HEK293 (cell line): ENCODE measurements at regions not wholly inside any gene's neighbourhood (a gene's known extent, or its start where the extent isn't known, plus 50 kb on each side); places are given as distances from the start of the nearest gene placed in this dataset.

ENCODE experiments used
- CTCF ChIA-PET: fragments of 350-600 bp; formaldehyde crosslinking; extraction: SDS; loops from one replicate; lab custom pipeline; 2021; ENCODE audit warnings: antibody characterized with exemption; lab: Yijun Ruan, JAX
- POLR2A ChIA-PET: fragments of 300-600 bp; formaldehyde crosslinking; extraction: SDS; loops from one replicate; lab custom pipeline; 2020; ENCODE audit warnings: antibody characterized with exemption, inconsistent platforms; lab: Yijun Ruan, JAX
- H3K27ac ChIP-seq: fragments of 200-500 bp; sonication (Bioruptor generic); 2 replicates; pipeline ENCODE4 v1.5.1; 2014; ENCODE audit warnings: low read depth, low read length, control low read depth, inconsistent platforms; ENCODE audit errors: extremely low read depth
- H3K36me3 ChIP-seq, 2 experiments: fragments of 200-500 bp in 1 of 2; sonication (Bioruptor generic) in 1 of 2; 1 replicate in 1 of 2; 2 replicates in 1 of 2; pipeline ENCODE4 v1.5.1; 2014 to 2017; ENCODE audit warnings: inconsistent platforms in 2 of 2, low read length in 2 of 2; ENCODE audit not compliant: control insufficient read depth in 2 of 2, insufficient read depth in 1 of 2
- H3K4me1 ChIP-seq: fragments of 200-500 bp; sonication (Bioruptor generic); 2 replicates; pipeline ENCODE4 v1.5.1; 2014; ENCODE audit warnings: mild to moderate bottlenecking, low read length, inconsistent platforms; ENCODE audit not compliant: control insufficient read depth, insufficient read depth
- H3K4me3 ChIP-seq: 2 replicates; pipeline ENCODE4 v1.5.1; 2011; ENCODE audit warnings: low read depth, mild to moderate bottlenecking, control low read depth, low read length, moderate library complexity
- H3K9me3 ChIP-seq: fragments of 200-500 bp; sonication (Bioruptor generic); 2 replicates; pipeline ENCODE4 v1.5.1; 2014; ENCODE audit warnings: low read depth, low read length, inconsistent platforms; ENCODE audit not compliant: control insufficient read depth, insufficient read depth
- EGR2 ChIP-seq: fragments of 450-650 bp; formaldehyde crosslinking; IDR thresholded peaks from 2 replicates; pipeline ENCODE4 v1.5.1; 2016; ENCODE audit warnings: low read depth, missing biosample characterization, missing genetic modification characterization
- KLF1 ChIP-seq: fragments of 450-650 bp; formaldehyde crosslinking; IDR thresholded peaks from 2 replicates; pipeline ENCODE4 v1.5.1; 2016; ENCODE audit warnings: missing biosample characterization, missing genetic modification characterization
- OVOL3 ChIP-seq: fragments of 450-650 bp; formaldehyde crosslinking; IDR thresholded peaks from 2 replicates; pipeline ENCODE4 v1.5.1; 2016; ENCODE audit warnings: missing biosample characterization, missing genetic modification characterization
- SP2 ChIP-seq: fragments of 450-650 bp; formaldehyde crosslinking; IDR thresholded peaks from 2 replicates; pipeline ENCODE4 v1.5.1; 2016; ENCODE audit warnings: missing biosample characterization, missing genetic modification characterization
- ZFP41 ChIP-seq: fragments of 450-650 bp; formaldehyde crosslinking; IDR thresholded peaks from 2 replicates; pipeline ENCODE4 v1.5.1; 2016; ENCODE audit warnings: missing biosample characterization, missing genetic modification characterization, borderline replicate concordance
- ZIC2 ChIP-seq: fragments of 450-650 bp; formaldehyde crosslinking; IDR thresholded peaks from 2 replicates; pipeline ENCODE4 v1.5.1; 2016; ENCODE audit warnings: missing biosample characterization, missing genetic modification characterization
- ZNF140 ChIP-seq: fragments of 450-650 bp; formaldehyde crosslinking; IDR thresholded peaks from 2 replicates; pipeline ENCODE4 v1.5.1; 2016; ENCODE audit warnings: missing biosample characterization, missing genetic modification characterization
- ZNF169 ChIP-seq: fragments of 450-650 bp; formaldehyde crosslinking; IDR thresholded peaks from 2 replicates; pipeline ENCODE4 v1.5.1; 2016; ENCODE audit warnings: missing biosample characterization, missing genetic modification characterization
- ZNF184 ChIP-seq: fragments of 450-650 bp; IDR thresholded peaks from 2 replicates; pipeline ENCODE4 v1.5.1; 2018; ENCODE audit warnings: missing biosample characterization, mild to moderate bottlenecking, missing genetic modification characterization
- ZNF214 ChIP-seq: fragments of 450-650 bp; formaldehyde crosslinking; IDR thresholded peaks from 2 replicates; pipeline ENCODE4 v1.5.1; 2017; ENCODE audit warnings: missing biosample characterization, mild to moderate bottlenecking, missing genetic modification characterization, borderline replicate concordance
- ZNF23 ChIP-seq: fragments of 450-650 bp; formaldehyde crosslinking; IDR thresholded peaks from 2 replicates; pipeline ENCODE4 v1.5.1; 2016; ENCODE audit warnings: missing biosample characterization, missing genetic modification characterization, borderline replicate concordance
- ZNF248 ChIP-seq: fragments of 450-650 bp; formaldehyde crosslinking; IDR thresholded peaks from 2 replicates; pipeline ENCODE4 v1.5.1; 2017; ENCODE audit warnings: missing biosample characterization, missing genetic modification characterization
- ZNF292 ChIP-seq: fragments of 450-650 bp; formaldehyde crosslinking; IDR thresholded peaks from 2 replicates; pipeline ENCODE4 v1.5.1; 2016; ENCODE audit warnings: low read depth, missing biosample characterization, missing genetic modification characterization, borderline replicate concordance
- ZNF341 ChIP-seq: fragments of 450-650 bp; formaldehyde crosslinking; IDR thresholded peaks from 2 replicates; pipeline ENCODE4; 2016; ENCODE audit warnings: low read depth, missing biosample characterization, missing genetic modification characterization
- ZNF350 ChIP-seq: fragments of 450-650 bp; formaldehyde crosslinking; IDR thresholded peaks from 2 replicates; pipeline ENCODE4 v1.5.0; 2017; ENCODE audit warnings: missing biosample characterization, mild to moderate bottlenecking, missing genetic modification characterization
- ZNF366 ChIP-seq: fragments of 450-650 bp; formaldehyde crosslinking; conservative IDR thresholded peaks from 2 replicates; pipeline ENCODE4 v1.5.1; 2016; ENCODE audit warnings: missing biosample characterization, missing genetic modification characterization
- ZNF37A ChIP-seq: fragments of 450-650 bp; IDR thresholded peaks from 2 replicates; pipeline ENCODE4 v1.5.1; 2018; ENCODE audit warnings: missing biosample characterization, missing genetic modification characterization
- ZNF514 ChIP-seq: fragments of 450-650 bp; formaldehyde crosslinking; IDR thresholded peaks from 2 replicates; pipeline ENCODE4 v1.5.1; 2016; ENCODE audit warnings: missing biosample characterization, missing genetic modification characterization
- ZNF596 ChIP-seq: fragments of 450-650 bp; IDR thresholded peaks from 2 replicates; pipeline ENCODE4 v1.5.0; 2018; ENCODE audit warnings: missing biosample characterization, mild to moderate bottlenecking, missing genetic modification characterization, moderate library complexity
- ZNF629 ChIP-seq: fragments of 450-650 bp; formaldehyde crosslinking; IDR thresholded peaks from 2 replicates; pipeline ENCODE4 v1.5.1; 2017; ENCODE audit warnings: missing biosample characterization, missing genetic modification characterization
- TF ChIP-seq, protein P1 (sequence below): fragments of 450-650 bp; formaldehyde crosslinking; IDR thresholded peaks from 2 replicates; pipeline ENCODE4 v1.5.1; 2016; ENCODE audit warnings: missing biosample characterization, missing genetic modification characterization
- TF ChIP-seq, protein P2 (sequence below): fragments of 450-650 bp; formaldehyde crosslinking; IDR thresholded peaks from 2 replicates; pipeline ENCODE4 v1.5.1; 2016; ENCODE audit warnings: missing biosample characterization, missing genetic modification characterization
- TF ChIP-seq, protein P3 (sequence below): fragments of 450-650 bp; formaldehyde crosslinking; IDR thresholded peaks from 2 replicates; pipeline ENCODE4 v1.5.1; 2017; ENCODE audit warnings: missing biosample characterization, mild to moderate bottlenecking, missing genetic modification characterization, moderate library complexity
- TF ChIP-seq, protein P4 (sequence below): fragments of 450-650 bp; formaldehyde crosslinking; IDR thresholded peaks from 2 replicates; pipeline ENCODE4 v1.5.0; 2017; ENCODE audit warnings: missing biosample characterization, missing genetic modification characterization, borderline replicate concordance

DNA sequence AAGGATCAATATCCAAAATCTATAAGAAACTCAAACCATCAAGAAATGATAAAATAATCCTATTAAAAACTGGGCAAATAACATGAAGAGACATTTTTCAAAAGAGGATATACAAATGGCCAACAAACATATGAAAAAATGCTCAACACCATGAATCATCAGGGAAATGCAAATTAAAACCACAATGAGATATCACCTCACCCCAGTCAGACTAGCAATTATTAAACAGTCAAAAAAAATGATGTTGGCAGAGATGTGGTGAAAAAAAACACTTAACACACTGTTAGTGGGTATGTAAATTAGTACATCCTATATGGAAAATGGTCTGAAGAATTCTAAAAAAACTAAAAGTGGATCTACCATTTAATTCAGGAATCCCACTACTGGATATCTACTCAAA, 379.0 kb upstream of the SOX9 start:
- Histone ChIP-seq H3K4me1 (no peaks in the 10 kb centered on the region), H3K27ac (no peak overlapping the region), H3K36me3 (no peaks in the 10 kb centered on the region), H3K9me3 (no peaks in the 10 kb centered on the region), H3K4me3 (no peak overlapping the region)
- TF ChIP-seq ZIC2 (tag by site-specific recombination): no peak
- no peak for TF ChIP-seq ZNF169 (tag by site-specific recombination)
- TF ChIP-seq ZNF292 (tag by site-specific recombination): no peak
- TF ChIP-seq ZNF366 (tag by site-specific recombination): no peak
- no peak for TF ChIP-seq ZFP41 (tag by site-specific recombination)
- TF ChIP-seq ZNF23 (tag by site-specific recombination): no peak
- TF ChIP-seq, protein P1, sequence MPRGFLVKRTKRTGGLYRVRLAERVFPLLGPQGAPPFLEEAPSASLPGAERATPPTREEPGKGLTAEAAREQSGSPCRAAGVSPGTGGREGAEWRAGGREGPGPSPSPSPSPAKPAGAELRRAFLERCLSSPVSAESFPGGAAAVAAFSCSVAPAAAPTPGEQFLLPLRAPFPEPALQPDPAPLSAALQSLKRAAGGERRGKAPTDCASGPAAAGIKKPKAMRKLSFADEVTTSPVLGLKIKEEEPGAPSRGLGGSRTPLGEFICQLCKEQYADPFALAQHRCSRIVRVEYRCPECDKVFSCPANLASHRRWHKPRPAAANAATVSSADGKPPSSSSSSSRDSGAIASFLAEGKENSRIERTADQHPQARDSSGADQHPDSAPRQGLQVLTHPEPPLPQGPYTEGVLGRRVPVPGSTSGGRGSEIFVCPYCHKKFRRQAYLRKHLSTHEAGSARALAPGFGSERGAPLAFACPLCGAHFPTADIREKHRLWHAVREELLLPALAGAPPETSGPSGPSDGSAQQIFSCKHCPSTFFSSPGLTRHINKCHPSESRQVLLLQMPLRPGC (tag by site-specific recombination): no peak
- no peak for TF ChIP-seq ZNF184 (tag by site-specific recombination)
- no peak for TF ChIP-seq KLF1 (tag by site-specific recombination)
- no peak for TF ChIP-seq ZNF248 (tag by site-specific recombination)
- no peak for TF ChIP-seq ZNF514 (tag by site-specific recombination)
- TF ChIP-seq, protein P2, sequence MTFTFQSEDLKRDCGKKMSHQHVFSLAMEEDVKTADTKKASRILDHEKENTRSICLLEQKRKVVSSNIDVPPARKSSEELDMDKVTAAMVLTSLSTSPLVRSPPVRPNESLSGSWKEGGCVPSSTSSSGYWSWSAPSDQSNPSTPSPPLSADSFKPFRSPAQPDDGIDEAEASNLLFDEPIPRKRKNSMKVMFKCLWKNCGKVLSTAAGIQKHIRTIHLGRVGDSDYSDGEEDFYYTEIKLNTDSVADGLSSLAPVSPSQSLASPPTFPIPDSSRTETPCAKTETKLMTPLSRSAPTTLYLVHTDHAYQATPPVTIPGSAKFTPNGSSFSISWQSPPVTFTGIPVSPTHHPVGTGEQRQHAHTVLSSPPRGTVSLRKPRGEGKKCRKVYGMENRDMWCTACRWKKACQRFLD (tag by site-specific recombination): no peak
- TF ChIP-seq ZNF140: no peak
- no peak for TF ChIP-seq SP2 (tag by site-specific recombination)
- TF ChIP-seq, protein P3, sequence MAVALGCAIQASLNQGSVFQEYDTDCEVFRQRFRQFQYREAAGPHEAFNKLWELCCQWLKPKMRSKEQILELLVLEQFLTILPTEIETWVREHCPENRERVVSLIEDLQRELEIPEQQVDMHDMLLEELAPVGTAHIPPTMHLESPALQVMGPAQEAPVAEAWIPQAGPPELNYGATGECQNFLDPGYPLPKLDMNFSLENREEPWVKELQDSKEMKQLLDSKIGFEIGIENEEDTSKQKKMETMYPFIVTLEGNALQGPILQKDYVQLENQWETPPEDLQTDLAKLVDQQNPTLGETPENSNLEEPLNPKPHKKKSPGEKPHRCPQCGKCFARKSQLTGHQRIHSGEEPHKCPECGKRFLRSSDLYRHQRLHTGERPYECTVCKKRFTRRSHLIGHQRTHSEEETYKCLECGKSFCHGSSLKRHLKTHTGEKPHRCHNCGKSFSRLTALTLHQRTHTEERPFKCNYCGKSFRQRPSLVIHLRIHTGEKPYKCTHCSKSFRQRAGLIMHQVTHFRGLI (tag by site-specific recombination): no peak
- TF ChIP-seq ZNF629: no peak
- no peak for TF ChIP-seq ZNF341 (tag by site-specific recombination)
- POLR2A ChIA-PET: no interaction called here
- CTCF ChIA-PET: no interaction called here

DNA sequence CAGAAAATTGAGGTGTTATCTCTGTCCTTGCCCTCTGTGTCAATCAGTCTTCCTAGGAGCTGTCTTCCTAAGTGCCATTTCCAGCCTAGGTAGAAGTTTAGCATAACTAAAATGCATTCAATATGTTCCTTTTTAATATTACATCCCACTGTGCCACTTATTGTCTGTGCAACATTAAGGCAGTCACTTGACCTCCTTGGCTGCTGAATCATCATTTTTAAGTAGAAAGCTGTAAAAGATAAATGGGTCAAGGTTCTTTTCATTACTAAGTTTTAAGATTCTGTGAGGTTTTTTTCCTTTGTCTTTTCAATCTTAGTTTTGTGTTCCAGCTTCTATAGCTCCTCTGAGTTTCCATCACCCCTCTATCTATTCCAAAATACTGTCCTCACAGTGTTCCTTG, 371.9 kb upstream of the SOX9 start:
- POLR2A ChIA-PET: no interaction called here

More for the DNA sequence above, 371.9 kb upstream of the SOX9 start:
- Histone ChIP-seq H3K9me3 (no peaks in the 10 kb centered on the region), H3K4me1 (no peaks in the 10 kb centered on the region), H3K4me3 (no peak overlapping the region), H3K27ac (no peak overlapping the region), H3K36me3 (no peaks in the 10 kb centered on the region)
- CTCF ChIA-PET: interaction anchor here (1.0 to 1.4 kb wide), 2 partner anchors 210 to 276 kb away, joined by 3 read pairs; no protein-coding TSS in a partner anchor
- no peak for TF ChIP-seq ZNF596
- no peak for TF ChIP-seq ZNF37A (tag by site-specific recombination)
- TF ChIP-seq ZNF214 (tag by site-specific recombination): no peak
- no peak for TF ChIP-seq EGR2 (tag by site-specific recombination)
- no peak for TF ChIP-seq ZNF350 (tag by site-specific recombination)
- TF ChIP-seq OVOL3 (tag by site-specific recombination): no peak
- TF ChIP-seq, protein P4, sequence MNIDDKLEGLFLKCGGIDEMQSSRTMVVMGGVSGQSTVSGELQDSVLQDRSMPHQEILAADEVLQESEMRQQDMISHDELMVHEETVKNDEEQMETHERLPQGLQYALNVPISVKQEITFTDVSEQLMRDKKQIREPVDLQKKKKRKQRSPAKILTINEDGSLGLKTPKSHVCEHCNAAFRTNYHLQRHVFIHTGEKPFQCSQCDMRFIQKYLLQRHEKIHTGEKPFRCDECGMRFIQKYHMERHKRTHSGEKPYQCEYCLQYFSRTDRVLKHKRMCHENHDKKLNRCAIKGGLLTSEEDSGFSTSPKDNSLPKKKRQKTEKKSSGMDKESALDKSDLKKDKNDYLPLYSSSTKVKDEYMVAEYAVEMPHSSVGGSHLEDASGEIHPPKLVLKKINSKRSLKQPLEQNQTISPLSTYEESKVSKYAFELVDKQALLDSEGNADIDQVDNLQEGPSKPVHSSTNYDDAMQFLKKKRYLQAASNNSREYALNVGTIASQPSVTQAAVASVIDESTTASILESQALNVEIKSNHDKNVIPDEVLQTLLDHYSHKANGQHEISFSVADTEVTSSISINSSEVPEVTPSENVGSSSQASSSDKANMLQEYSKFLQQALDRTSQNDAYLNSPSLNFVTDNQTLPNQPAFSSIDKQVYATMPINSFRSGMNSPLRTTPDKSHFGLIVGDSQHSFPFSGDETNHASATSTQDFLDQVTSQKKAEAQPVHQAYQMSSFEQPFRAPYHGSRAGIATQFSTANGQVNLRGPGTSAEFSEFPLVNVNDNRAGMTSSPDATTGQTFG: no peak
